ENCODE measurements at regions not wholly inside any gene's neighbourhood (a gene's known extent, or its start where the extent isn't known, plus 50 kb on each side); places are given as distances from the start of the nearest gene placed in this dataset.
"Not testable (repeated sequence)": the region's sequence is repeated elsewhere in the genome, so short reads cannot be mapped to it uniquely, and the experiment has no call there.

DNA sequence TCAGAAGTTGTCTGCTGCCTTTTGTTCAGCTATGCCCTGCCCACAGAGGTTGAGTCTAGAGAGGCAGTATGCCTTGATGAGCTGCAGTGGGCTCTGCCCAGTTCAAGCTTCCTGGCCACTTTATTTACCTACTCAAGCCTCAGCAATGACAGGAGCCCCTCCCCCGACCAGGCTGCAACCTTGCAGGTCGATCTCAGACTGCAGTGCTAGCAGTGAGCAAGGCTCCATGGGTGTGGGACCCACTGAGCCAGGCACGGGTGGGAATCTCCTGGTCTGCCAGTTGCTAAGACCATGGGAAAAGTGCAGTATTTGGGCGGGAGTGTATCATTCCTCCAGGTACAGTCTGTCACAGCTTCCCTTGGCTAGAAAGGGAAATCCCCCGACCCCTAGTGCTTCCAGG lies 1554.8 kb downstream of the PCDH9 start:
- TF ChIP-seq, protein P1, sequence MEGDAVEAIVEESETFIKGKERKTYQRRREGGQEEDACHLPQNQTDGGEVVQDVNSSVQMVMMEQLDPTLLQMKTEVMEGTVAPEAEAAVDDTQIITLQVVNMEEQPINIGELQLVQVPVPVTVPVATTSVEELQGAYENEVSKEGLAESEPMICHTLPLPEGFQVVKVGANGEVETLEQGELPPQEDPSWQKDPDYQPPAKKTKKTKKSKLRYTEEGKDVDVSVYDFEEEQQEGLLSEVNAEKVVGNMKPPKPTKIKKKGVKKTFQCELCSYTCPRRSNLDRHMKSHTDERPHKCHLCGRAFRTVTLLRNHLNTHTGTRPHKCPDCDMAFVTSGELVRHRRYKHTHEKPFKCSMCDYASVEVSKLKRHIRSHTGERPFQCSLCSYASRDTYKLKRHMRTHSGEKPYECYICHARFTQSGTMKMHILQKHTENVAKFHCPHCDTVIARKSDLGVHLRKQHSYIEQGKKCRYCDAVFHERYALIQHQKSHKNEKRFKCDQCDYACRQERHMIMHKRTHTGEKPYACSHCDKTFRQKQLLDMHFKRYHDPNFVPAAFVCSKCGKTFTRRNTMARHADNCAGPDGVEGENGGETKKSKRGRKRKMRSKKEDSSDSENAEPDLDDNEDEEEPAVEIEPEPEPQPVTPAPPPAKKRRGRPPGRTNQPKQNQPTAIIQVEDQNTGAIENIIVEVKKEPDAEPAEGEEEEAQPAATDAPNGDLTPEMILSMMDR (IDR thresholded peaks at IDR 0.05; ENCODE audit: insufficient read depth, low read depth, low read length), result not testable (repeated sequence)
- TF ChIP-seq EZH2 (IDR thresholded peaks at IDR 0.05; ENCODE audit: insufficient read depth, low read length), result not testable (repeated sequence)

All from astrocyte (in vitro differentiated cells and primary cell).